GM04503 (cell line): ENCODE measurements at regions not wholly inside any gene's neighbourhood (a gene's known extent, or its start where the extent isn't known, plus 50 kb on each side); places are given as distances from the start of the nearest gene placed in this dataset.
"Not testable (repeated sequence)": the region's sequence is repeated elsewhere in the genome, so short reads cannot be mapped to it uniquely, and the experiment has no call there.

Experiments
- DNase-seq: peaks from one replicate; pipeline ENCODE4 v3.0.0-alpha.2; 2012; ENCODE audit warnings: low read depth

DNA sequence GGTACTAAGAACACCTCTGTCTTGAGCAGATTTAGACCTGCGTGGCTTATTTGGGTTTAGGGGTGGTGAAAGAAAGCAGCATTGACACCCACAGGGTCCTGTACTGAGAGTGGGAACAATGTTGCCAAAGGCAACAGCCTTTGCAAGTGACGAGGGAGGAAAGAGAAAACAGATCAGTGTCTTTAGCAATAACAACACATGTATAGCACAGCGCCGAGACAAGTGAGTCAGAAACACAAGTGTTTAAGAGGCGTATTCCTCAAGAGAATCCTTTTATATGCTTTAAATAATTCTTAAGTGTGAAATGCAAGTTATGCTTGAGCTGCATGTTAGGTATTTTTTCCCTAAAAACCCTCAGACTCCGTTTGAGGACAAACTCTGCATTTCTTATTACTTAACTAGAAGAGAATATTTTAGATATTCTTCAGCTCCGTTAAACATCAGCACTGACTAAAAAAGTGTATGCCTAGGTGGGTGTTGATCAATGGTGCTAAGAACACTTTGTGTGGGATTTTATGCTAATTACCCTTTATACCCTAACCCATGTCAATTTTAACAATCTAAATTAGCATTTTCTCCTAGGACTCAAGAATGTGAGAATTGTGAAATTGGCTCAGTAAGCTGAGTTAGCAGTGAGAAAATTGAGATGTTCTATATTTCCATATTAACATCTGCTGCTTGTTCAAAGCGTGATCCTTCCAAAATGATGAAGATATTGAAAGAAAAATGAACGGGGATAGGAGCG is 1095.4 kb upstream of the CELF2 start:
- no peak for DNase-seq

DNA sequence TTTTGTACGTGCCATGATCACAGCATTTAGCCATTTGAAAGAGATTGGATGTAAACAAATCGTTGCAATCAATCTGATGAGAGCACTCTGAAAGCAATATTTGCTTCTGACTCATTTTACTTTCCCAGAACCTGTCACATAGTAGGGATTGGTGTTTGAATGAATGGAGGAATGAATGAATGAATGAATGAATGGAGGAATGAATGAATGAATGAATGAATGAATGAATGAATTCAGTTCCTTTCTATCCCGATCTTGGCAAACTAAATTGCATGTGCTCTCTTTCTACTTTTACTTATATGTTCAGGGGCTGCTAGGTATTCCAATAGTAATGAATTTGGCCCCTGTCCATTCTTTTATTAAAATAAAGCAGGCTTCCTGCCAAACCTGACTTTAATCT is 1091.7 kb upstream of the CELF2 start:
- no peak for DNase-seq

DNA sequence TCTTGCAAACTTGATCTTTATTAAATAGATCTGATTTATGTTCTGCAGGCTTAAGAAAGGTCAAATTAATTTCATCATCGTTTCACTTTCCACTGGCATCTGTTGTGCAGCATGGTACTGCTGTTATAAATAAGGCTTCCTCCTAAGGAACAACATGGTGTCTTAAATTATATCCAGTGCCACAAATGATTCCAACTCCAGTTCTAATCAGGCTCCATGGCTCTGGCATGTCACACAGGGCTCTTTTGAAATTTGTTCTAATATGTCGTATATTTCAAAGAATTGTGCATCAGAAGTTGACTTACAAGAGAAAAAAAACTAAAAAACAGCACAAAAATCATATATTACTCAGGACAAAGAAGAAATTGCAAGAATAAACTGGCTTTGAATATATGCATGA is 1090.8 kb upstream of the CELF2 start:
- no peak for DNase-seq

DNA sequence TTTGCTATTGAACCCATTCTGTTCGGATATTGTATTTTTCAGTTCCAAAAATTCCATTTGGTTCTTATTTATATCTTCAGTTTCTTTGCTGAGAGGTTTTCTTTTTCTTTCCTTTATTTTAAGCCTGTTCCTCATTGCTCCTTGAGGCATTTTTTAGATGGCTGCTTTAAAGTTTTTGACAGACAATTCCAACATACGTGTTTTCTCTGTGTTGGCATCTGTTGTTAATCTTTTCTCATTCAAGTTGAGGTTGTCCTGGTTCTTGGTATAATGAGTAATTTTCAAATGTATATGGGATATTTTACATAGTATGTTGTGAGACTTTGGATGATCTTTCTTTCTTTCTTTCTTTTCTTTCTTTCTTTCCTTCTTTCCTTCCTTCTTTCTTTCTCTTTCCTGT is 1078.0 kb upstream of the CELF2 start:
- no peak for DNase-seq

DNA sequence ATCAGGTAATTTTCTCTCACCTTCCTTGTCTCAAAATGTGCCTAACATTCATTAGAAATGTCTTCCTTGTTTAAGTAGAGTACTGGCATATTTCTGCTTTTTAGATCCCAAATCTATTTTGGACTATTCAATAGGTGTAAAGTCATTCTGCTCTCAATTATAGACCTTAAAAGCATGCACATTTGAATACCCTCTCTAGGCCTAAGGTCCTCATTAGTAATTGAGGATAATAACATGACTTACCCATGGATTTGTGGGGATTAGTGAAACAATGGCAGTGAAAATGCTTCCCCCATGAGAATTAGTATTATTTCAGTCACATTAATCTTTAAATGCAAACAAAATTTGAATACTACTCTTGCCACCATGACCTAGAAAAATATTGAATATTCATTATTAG is 1073.0 kb upstream of the CELF2 start:
- DNase-seq = no peak

DNA sequence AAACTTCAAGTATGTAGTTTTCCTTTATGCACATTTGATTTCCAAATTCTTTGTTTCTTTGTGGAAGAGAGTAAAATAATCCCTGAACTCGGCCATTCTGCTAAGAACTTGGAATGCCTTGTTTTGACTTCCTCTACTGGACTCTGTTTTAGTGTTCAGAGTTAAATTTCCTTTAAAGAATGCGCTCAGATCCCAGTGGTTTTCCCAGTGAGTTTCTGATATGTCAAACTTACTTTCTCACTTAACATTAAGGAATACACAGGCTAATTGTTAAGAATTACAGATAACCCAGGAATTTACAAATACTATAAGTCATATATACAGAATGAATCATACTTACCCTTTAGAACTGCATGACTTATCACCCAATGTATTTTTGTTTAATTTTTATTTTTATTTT is 1067.6 kb upstream of the CELF2 start:
- DNase-seq = no peak

DNA sequence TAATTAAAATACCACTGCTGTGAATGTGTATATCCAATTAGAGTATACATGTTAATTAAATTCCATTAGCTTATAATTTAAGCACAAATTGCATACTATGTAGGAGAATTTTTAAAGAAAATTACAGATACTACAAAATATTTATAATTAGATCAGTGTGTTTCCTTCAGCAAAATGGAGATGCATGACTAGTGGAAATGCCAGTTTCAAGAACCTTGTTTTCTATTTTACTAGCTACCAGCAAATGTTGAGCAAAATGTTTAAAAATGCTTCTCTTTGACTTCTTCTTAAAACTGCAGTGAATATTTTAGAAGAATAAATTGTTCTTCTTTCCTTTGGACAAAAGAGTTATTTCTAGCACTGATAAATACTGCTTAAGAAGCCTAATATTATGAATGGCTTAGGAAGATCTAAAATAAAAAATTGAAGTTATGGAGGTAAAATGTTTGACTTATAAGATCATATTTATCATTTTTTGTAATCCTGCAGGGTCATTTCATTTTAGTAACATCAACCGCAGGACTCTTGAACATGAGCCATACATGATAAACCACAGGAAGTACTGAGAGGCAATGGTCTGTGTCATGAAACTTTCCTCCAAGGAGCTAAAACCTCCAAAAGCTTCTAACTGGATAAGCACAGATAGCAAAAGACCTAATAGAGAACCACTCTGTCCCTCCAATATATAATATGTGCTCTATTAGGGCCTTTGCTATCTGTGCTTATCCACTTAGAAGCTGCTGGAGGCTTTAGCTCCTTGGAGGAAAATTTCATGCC is 1066.0 kb upstream of the CELF2 start:
- DNase-seq = no peak

DNA sequence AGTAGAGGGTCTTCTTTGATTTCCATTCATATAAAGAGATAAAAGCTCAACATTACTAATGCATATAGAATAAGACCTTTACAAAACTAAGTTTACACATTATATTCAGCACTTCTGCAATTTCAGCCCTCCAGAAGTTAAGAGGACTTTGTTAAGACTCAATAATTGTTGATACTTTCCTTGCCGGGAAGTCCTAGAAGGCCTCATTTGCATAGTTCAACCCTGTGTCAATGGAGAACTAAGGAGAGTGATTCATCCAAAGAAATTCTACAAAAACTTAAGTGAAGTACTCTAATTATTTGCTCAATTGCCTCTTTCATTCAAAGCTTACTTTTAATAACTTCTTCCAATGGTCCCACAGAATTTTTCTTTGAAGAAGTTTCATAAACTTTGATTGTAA is 1060.3 kb upstream of the CELF2 start:
- DNase-seq = no peak

DNA sequence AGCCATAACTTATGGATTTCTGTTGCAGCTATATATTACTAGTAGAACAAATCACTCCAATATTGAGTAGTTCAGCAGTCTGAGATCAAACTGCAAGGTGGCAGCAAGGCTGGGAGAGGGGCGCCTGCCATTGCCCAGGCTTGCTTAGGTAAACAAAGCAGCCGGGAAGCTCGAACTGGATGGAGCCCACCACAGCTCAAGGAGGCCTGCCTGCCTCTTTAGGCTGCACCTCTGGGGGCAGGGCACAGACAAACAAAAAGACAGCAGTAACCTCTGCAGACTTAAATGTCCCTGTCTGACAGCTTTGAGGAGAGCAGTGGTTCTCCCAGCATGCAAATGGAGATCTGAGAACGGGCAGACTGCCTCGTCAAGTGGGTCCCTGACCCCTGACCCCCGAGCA is 1059.8 kb upstream of the CELF2 start:
- DNase-seq = not testable (repeated sequence)

DNA sequence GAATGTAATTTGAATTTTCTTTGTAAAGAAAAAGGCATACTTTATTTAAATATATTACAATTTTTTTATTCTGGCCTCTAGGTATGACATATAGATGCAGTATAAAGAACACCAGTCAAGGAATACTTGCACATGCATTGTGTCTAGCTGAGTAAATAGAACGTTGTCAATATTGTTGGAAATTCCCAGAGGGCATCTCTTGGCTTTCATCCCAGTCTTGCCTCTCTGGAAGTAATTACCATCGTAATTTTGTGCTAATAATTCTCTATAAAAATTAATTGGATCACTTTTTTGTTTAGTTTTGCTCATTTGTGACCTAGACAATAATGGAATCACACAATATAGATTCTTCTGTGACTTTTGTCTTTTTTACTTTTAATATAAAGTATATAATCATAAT is 1052.3 kb upstream of the CELF2 start:
- DNase-seq = no peak

DNA sequence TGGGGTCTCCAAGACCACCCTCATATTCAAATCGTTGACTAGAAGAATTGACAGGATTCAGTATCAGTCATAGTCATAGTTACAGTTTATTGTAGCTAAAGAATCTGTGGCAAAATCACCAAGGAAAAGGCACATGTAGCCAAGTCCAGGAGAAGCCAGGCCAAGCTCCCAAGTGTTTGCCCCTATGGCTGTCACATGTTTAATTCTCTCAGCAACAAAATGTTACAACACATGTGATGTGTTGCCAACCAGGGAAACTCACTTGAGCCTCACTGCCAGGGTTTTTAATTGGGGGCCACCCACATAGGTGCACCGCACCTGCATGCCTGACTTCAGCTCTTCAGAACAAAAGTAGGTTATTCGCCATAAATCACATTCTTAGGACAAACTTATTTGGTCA is 1030.9 kb upstream of the CELF2 start:
- no peak for DNase-seq

DNA sequence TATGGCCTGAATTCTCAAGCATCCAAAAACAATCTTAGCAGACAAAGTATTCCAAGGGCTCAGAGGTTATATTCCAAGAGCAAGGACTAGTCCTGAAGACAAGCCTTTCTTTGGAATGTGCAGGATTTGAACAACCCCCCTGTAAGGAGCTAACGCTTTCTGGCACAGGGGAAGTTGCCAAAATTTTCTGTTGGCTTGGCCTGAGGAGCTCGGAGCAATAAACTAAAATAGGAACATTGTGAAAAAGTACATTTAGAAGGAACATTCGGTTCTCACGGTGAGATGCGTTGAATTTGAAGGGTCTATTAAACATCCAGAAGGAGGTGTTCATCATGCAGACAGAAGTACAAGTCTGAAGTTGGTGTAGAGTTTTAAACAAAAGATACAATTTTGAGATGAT is 1030.5 kb upstream of the CELF2 start:
- no peak for DNase-seq

DNA sequence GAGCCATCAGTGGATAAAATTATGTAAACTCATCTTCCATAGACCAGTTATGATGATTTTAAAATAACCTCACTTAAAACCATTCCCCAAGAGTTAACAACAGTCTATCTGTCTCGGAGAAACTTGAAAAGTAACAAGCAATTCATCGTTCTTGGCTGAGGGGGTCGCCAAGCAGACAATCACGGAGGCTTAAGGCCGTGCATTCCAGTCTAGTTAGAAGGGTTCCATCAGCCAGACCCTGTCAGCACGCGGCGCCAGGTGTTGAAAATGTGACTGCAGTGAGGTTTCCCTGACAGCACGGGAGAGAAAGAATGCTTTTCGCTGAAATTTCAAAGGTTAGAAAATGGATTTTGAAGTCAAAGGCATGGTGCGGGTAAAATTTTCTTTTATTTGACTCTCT is 1025.0 kb upstream of the CELF2 start:
- no peak for DNase-seq

DNA sequence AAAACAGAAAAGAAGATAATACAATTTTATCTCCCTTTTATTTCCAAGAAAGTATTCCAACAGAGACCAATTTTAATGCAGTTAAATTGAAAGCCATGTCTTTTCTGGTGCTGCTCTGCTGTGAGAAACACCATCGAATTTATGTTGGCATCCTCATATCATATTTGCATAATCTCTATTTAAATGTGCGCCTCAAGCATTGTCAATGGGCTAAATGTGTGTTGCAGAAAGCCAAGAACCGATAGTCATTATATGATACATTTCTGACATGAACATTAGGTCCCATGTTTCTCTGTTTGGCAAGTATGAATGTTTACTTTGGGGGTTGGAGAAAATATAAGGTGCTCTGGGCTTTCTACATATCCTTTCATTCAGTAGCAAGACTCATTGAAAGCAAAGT is 1023.5 kb upstream of the CELF2 start:
- no peak for DNase-seq

DNA sequence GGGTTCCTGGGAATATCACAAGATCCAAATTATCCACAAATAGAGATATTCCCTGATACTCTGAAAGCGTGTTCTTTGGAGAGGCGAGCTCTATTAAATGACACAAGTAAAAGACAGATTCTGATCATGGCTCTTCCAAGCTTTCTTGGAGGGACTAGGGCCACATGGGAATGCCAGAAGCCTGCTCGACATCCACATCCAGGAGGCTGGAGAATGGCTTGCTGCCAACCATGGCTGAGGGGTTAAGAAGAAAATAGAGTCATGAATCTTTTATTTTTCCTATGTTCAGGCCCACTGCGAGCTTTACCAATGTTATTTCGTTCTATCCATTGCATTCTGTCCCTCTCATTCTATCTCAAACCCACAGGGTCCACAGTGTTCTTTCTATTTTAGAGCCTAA is 1018.0 kb upstream of the CELF2 start:
- DNase-seq = no peak

DNA sequence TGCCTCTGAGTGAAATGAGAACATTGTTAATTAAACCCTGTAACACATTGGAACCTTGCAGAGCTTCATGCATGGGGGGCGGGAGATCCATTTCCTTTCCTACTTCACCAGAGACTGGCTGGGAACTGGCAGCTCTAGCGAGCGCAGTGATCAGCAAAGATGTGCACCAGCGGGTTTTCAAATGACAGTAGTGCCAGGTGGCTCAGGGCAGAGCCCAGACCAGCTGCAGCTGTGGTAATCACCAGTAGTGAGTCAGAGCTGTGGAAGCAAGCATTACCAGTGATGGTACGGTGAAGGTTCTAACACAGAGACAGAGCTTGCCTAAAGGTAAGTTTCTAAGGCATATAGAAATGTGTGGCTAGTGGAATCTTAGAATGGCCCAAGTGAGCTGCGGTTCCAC is 1009.7 kb upstream of the CELF2 start:
- DNase-seq = no peak

DNA sequence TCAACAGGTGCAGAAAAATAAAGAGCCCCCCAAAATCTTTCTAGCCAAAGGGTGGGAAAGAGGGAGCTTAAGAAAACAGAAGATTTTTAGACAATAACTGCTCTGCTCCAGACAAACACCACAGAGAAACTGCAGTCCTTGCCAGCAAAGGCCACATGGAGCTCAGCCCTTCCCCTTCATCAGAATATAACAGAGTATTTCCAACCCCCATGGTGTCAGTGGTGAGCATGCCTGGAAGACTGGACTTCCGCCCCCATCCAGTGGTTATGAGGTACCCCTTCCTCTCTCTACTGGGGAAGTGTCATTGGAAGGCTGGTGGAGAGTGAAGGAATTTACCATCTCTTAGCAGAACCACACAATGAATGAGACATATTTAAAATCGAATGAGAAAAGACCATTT is 1007.3 kb upstream of the CELF2 start:
- DNase-seq = no peak

DNA sequence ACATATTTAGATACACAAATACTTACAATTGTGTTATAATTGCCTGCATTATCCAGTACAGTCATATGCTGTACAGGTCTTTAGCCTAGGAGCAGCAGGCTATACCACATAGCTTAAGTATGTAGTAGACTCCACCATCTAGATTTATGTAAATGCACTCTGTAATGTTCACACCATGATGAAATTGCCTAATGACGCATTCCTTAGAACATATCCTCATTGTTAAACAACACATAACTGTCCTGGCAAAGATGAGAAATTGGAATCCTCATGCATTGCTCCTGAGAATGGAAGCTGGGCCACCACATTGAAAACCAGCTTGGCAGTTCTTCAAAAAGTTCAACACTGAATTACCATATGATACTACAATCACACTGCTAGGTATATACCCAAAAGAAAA is 1002.8 kb upstream of the CELF2 start:
- DNase-seq = no peak

DNA sequence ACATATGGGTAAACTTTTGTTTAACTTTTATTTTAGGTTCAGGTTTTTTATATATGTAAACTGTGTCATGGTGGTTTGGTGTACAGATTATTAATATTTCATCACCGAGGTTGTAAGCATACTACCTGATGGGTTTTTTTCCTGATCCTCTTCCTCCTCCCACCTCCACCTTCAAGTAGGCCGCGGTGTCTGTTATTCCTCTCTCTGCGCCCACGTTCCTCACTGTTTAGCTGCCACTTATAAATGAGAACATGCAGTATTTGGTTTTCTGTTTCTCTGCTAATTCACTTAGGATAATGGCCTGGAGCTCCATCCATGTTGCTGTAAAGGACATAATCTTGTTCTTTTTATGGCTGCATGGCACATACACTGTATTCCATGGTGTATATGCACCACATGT is 1000.0 kb upstream of the CELF2 start:
- DNase-seq = no peak

DNA sequence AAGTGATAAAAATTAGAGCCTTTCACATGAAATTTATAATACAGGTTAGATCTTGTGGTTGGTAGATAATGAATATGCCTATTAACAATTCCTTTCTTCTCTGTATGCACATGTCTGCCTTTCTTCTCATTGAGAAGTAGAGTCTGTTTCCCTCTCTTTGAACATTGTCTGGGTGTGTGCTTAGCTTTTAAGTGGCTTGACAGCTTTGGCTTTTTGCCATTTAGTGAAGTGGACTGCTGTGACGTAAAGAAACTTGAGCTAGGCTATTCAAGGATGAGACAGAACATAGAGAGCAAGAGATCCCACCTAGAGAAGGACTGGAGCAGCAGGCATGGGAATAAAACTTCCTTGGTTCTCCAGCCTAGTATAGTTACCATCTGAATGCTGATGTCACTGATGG is 996.7 kb upstream of the CELF2 start:
- DNase-seq = no peak

DNA sequence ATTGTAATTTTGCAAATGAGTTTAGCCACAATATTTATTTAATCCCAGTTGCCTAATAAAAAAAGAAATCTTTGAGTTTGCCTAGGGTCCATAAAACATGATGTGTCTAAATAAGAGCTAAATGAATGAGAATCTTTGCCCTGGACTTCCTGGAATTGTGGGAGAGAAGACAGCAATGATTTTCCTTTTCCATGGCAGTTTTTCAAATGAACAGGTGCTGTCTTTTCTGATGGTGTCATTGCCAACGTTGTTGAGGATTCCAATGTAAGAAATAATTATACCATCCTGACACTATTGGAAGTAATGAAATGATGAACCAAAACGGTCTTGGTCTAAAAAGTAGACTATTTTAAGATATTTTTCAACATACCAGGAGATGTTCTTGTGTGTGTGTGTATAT is 984.7 kb upstream of the CELF2 start:
- DNase-seq = no peak

DNA sequence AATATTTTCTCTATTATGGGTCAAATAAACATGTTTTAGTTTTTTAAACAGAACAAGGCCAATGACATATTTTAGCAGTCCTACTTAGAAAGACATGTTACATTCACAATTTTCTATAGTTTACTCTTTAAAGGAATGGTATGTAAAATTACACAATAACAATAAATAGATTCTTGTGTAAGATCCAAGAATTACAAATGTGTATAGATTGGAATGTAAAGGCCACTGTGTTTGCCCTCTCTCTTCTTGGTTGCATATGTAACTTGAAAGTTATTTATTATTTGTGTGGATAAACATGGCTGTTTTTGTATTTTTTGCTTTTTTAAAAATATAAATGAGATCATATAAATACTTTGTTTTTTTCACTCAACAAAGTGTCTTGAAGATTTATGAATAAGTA is 979.3 kb upstream of the CELF2 start:
- DNase-seq = no peak

DNA sequence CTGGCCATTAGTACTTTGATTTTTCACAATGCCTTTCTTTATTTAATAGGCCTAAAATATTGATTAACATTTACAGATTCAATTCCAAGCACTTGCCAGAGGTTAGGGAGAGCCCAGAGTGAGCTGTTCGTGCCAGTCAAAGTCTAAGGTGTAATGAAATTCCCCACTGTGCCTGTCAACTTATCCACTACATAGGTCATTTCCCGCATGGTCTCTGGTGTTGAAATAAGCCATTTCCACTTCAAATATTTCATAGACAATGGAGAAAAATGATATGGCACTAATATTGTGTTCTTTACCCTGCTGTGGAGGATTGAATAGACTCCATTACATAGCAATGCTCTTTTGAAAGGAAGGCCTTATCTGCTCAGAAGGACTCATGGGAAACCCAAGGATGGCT is 978.1 kb upstream of the CELF2 start:
- no peak for DNase-seq

DNA sequence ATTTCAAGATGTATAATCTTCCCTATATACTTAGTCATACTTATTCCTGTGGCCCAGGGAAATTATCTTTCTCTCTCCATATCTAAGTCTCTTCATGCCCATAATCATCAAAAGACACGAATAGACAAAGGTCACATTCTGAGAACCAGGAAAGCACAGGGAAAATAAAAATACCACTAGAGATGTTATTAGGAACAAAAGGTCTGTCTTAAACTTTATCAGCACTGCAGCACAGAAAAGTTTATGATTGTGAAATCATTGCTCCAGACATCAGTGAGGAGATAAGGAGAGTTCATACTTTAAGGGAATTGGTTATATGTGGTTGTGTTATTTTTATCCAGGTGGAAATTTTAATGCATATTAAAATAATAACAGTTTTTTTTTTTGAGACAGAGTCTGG is 974.6 kb upstream of the CELF2 start:
- no peak for DNase-seq
